ENCODE measurements at regions not wholly inside any gene's neighbourhood (a gene's known extent, or its start where the extent isn't known, plus 50 kb on each side); places are given as distances from the start of the nearest gene placed in this dataset.

DNA sequence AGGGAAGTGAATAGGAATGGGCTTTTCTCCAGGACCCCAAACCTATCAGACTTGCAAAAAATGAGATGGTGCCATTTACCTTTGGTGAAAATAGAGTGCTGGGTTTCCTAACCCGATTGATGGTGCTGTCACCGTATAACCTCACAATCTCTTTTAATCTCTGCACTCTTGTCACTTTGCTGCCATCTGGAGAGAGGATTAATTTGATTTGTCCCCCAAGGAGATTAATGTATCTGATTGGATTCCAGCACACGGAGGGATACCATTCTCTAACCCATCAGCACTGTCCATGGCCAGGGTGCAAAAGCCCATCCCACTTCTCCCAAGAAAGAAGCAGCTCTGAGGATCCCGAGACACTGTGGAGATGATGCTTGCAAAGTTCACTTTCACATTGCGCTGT lies 86.3 kb upstream of the NFE2L3 start:
- no peak for DNase-seq (ENCODE audit: low read depth)
- H3K4me3 ChIP-seq (ENCODE audit: low read depth, low read length): no peak overlapping the region
- TF ChIP-seq, protein P1, sequence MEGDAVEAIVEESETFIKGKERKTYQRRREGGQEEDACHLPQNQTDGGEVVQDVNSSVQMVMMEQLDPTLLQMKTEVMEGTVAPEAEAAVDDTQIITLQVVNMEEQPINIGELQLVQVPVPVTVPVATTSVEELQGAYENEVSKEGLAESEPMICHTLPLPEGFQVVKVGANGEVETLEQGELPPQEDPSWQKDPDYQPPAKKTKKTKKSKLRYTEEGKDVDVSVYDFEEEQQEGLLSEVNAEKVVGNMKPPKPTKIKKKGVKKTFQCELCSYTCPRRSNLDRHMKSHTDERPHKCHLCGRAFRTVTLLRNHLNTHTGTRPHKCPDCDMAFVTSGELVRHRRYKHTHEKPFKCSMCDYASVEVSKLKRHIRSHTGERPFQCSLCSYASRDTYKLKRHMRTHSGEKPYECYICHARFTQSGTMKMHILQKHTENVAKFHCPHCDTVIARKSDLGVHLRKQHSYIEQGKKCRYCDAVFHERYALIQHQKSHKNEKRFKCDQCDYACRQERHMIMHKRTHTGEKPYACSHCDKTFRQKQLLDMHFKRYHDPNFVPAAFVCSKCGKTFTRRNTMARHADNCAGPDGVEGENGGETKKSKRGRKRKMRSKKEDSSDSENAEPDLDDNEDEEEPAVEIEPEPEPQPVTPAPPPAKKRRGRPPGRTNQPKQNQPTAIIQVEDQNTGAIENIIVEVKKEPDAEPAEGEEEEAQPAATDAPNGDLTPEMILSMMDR (conservative IDR thresholded peaks at IDR 0.05; ENCODE audit: low read depth, low read length): no peak

- H3K4me3 ChIP-seq (ENCODE audit: low read depth, low read length): no peak overlapping the region
- DNase-seq (ENCODE audit: low read depth): no peak
- TF ChIP-seq, protein P1 (conservative IDR thresholded peaks at IDR 0.05; ENCODE audit: low read depth, low read length): no peak
Measured at GRCh38 chr7:26066736-26067135, 85.3 kb upstream of the NFE2L3 start.

- no peak for DNase-seq (ENCODE audit: low read depth)
- TF ChIP-seq, protein P1 (conservative IDR thresholded peaks at IDR 0.05; ENCODE audit: low read depth, low read length): no peak
- H3K4me3 ChIP-seq (ENCODE audit: low read depth, low read length): no peak overlapping the region
Measured at GRCh38 chr7:26070290-26070689, 81.7 kb upstream of the NFE2L3 start.

DNA sequence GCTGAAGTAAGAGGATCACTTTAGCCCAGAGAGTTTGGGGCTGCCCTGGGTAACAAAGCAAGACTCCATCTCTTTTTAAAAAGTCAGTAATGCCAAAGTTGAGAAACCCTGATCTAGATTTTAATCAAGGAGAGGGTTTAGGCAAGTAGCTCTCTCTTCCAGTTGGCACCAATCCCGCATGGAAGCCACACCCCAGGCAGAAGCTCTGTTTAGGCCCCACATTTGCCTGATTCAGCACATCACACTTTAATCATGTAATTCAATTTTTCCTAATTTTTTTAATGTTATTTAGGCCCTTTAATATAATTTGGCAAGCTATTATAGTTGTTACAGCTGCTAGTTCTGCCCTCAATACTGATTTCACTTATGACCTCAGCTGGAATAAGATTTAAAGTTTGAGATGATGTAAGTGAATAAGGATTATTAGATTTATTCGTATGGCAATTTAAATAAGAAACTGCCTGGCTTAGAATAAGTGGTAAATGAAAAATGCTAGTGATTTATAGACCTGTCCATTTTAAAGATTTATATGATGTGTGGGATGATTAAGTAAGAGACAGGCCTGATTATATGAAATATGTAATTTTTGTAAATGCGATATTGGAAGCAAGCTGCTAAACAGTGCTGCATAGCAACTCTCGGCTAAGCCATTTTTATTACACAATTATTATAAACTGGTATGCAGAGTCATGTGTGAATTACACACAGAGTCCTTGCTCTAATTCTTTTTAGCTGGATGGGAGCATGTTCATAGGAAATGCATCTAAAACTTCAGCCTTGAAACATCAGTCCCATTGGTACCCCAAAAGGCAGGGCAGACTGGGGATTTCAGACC lies 80.2 kb upstream of the NFE2L3 start:
- no peak for DNase-seq (ENCODE audit: low read depth)
- TF ChIP-seq, protein P1 (conservative IDR thresholded peaks at IDR 0.05; ENCODE audit: low read depth, low read length): no peak
- H3K4me3 ChIP-seq (ENCODE audit: low read depth, low read length): no peak overlapping the region

DNA sequence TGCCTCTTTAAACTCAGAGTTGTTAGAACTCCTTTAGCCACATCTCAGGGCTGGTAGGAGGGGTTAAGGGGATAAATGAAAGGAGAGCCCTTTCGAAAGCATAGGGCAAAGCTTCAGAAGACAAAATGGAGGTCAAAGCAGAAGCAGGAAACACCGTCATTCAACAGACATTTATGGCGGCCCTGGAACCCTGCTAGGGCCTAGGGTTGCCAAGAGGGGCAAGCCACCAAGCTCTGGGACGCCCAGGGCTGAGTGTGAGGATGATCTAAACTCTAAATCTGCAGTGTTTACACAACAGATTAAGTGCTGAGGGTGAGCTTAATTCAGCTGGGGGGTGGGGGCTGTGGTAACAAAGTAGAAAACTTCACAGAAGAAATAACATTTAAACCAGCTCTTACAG lies 79.0 kb upstream of the NFE2L3 start:
- no peak overlapping the region for H3K4me3 ChIP-seq (ENCODE audit: low read depth, low read length)
- TF ChIP-seq, protein P1 (conservative IDR thresholded peaks at IDR 0.05; ENCODE audit: low read depth, low read length): no peak
- DNase-seq (ENCODE audit: low read depth): no peak

DNA sequence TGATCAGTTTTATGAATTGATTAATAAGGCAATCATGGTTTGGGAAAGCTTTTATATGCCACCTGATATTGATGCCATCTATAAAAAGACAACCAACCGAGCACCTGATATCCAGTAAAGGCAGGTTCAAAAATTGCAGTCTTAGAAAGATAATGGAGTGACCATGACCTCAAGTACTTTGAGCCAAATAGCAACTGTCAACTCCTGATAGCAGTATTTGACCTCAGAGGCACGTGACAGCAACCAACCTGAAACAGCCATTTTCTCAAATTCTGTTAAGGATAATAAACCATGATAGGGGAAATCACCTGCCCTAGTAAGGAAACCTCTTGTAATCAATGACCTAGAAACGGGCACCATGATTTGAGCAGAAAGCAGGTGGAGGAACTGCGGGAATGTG lies 77.1 kb upstream of the NFE2L3 start:
- TF ChIP-seq, protein P1 (conservative IDR thresholded peaks at IDR 0.05; ENCODE audit: low read depth, low read length): no peak

DNA sequence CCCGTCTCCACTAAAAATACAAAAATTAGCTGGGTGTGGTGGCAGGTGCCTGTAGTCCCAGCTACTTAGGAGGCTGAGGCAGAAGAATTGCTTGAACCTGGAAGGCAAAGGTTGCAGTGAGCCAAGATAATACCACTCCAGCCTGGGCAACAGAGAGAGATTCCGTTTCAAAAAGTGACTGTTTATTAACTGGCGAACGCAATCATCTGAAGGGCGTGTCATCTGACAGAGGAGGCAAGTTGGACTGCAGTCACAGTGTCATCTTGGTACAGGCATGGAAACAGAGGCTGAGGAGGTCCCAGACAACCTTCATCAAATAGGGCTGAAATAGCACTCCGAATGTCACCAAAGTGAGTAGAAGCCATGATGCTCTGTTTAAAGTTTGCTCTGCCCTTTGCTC lies 75.3 kb upstream of the NFE2L3 start:
- no peak overlapping the region for H3K4me3 ChIP-seq (ENCODE audit: low read depth, low read length)
- TF ChIP-seq, protein P1 (conservative IDR thresholded peaks at IDR 0.05; ENCODE audit: low read depth, low read length): no peak
- DNase-seq (ENCODE audit: low read depth): no peak

More for the DNA sequence above, 77.1 kb upstream of the NFE2L3 start:
- H3K4me3 ChIP-seq (ENCODE audit: low read depth, low read length): no peak overlapping the region
- DNase-seq (ENCODE audit: low read depth): no peak
